NCI-H2081 treated with DMSO at 0.1 percent for 48 hours (cell line): ENCODE measurements at regions not wholly inside any gene's neighbourhood (a gene's known extent, or its start where the extent isn't known, plus 50 kb on each side); places are given as distances from the start of the nearest gene placed in this dataset.

Experiments used
- DNase-seq: peaks from one replicate; lab custom pipeline; 2025; lab: John Stamatoyannopoulos, UW

GRCh38 chr5:74187757-74188156 lies 452.8 kb downstream of the ENC1 start:
- DNase-seq: no peak

- DNase-seq: no peak
Observed at GRCh38 chr5:74186356-74187315, 453.9 kb downstream of the ENC1 start.

GRCh38 chr5:74185599-74185998 lies 454.9 kb downstream of the ENC1 start:
- no peak for DNase-seq

- no peak for DNase-seq
Observed at GRCh38 chr5:74184649-74185048, 455.9 kb downstream of the ENC1 start.

- DNase-seq: no peak
Observed at GRCh38 chr5:74183041-74183440, 457.5 kb downstream of the ENC1 start.

- no peak for DNase-seq
Observed at GRCh38 chr5:74182603-74183002, 457.9 kb downstream of the ENC1 start.

- no peak for DNase-seq
Observed at GRCh38 chr5:74179701-74180100, 460.8 kb downstream of the ENC1 start.

- DNase-seq: no peak
Observed at GRCh38 chr5:74179179-74179578, 461.3 kb downstream of the ENC1 start.

- no peak for DNase-seq
Observed at GRCh38 chr5:74177961-74178360, 462.6 kb downstream of the ENC1 start.

GRCh38 chr5:74174366-74174765 lies 466.2 kb downstream of the ENC1 start:
- no peak for DNase-seq

GRCh38 chr5:74173665-74174064 lies 466.9 kb downstream of the ENC1 start:
- DNase-seq: no peak

- DNase-seq: no peak
Observed at GRCh38 chr5:74173241-74173640, 467.3 kb downstream of the ENC1 start.

- DNase-seq: no peak
Observed at GRCh38 chr5:74169701-74170100, 470.8 kb downstream of the ENC1 start.

GRCh38 chr5:74167930-74168315 lies 472.6 kb downstream of the ENC1 start:
- no peak for DNase-seq

GRCh38 chr5:74167206-74167929 lies 473.2 kb downstream of the ENC1 start:
- no peak for DNase-seq

- DNase-seq: no peak
Observed at GRCh38 chr5:74166064-74166463, 474.5 kb downstream of the ENC1 start.

GRCh38 chr5:74164725-74165235 lies 475.7 kb downstream of the ENC1 start:
- no peak for DNase-seq

GRCh38 chr5:74162524-74162923 lies 478.0 kb downstream of the ENC1 start:
- no peak for DNase-seq

GRCh38 chr5:74161170-74161569 lies 479.4 kb downstream of the ENC1 start:
- no peak for DNase-seq

GRCh38 chr5:74156728-74157383 lies 483.7 kb downstream of the ENC1 start:
- DNase-seq: no peak

- no peak for DNase-seq
Observed at GRCh38 chr5:74155501-74155900, 485.0 kb downstream of the ENC1 start.

- DNase-seq: no peak
Observed at GRCh38 chr5:74154526-74154925, 486.0 kb downstream of the ENC1 start.
